Gastroesophageal sphincter (tissue), 4 donors: ENCODE measurements at regions not wholly inside any gene's neighbourhood (a gene's known extent, or its start where the extent isn't known, plus 50 kb on each side); places are given as distances from the start of the nearest gene placed in this dataset.

Experiments
- ATAC-seq: fragments of 150-250 bp; one replicate; pipeline ENCODE4 v1.9.1; 2016; ENCODE audit warnings: mild to moderate bottlenecking, moderate library complexity
- H3K27ac ChIP-seq, 4 donors: fragments of 200-600 bp; sonication (generic) in 3 of 4; 1 replicate in 3 of 4; 2 replicates in 1 of 4; pipeline ENCODE4 v1.5.1; 2016 to 2019
- H3K27me3 ChIP-seq: fragments of 200-600 bp; sonication (generic); one replicate; pipeline ENCODE4 v1.5.1; 2019
- H3K36me3 ChIP-seq, 2 donors: fragments of 200-600 bp; sonication (generic); one replicate each; pipeline ENCODE4 v1.5.1; 2019; ENCODE audit warnings: control low read depth in 1 of 2
- H3K4me1 ChIP-seq, 3 donors: fragments of 200-600 bp; sonication (generic); 1 replicate in 2 of 3; 2 replicates in 1 of 3; pipeline ENCODE4 v1.5.1; 2016 to 2019; ENCODE audit warnings: control low read depth in 2 of 3
- H3K4me3 ChIP-seq, 2 donors: fragments of 200-600 bp; sonication (generic); one replicate each; pipeline ENCODE4 v1.5.1; 2019; ENCODE audit warnings: mild to moderate bottlenecking in 1 of 2, moderate library complexity in 1 of 2
- H3K9me3 ChIP-seq, 3 donors: fragments of 200-600 bp; sonication (generic); one replicate each; pipeline ENCODE4 v1.5.1; 2017 to 2019; ENCODE audit warnings: control low read depth in 2 of 3
- CTCF ChIP-seq, 4 experiments: fragments of 200-600 bp in 2 of 4; fragments of 450-650 bp in 2 of 4; sonication (generic) in 1 of 4; IDR thresholded peaks; one replicate each; pipeline ENCODE4 v1.5.1; 2017 to 2019; ENCODE audit warnings: antibody characterized with exemption in 4 of 4, mild to moderate bottlenecking in 2 of 4, moderate library complexity in 2 of 4
- EP300 ChIP-seq: sonication (generic); formaldehyde crosslinking; IDR thresholded peaks from one replicate; pipeline ENCODE4 v1.6.1; 2017; ENCODE audit warnings: antibody characterized with exemption, mild to moderate bottlenecking
- POLR2A ChIP-seq, 2 donors: fragments of 450-650 bp; IDR thresholded peaks; one replicate each; pipeline ENCODE4 v1.6.1; 2017; ENCODE audit warnings: antibody characterized with exemption in 2 of 2, mild to moderate bottlenecking in 2 of 2, moderate library complexity in 1 of 2
- POLR2AphosphoS5 ChIP-seq: sonication (generic); formaldehyde crosslinking; IDR thresholded peaks from one replicate; pipeline ENCODE4 v1.6.1; 2017; ENCODE audit warnings: antibody characterized with exemption
- WGBS, 2 donors: methylation state at CpG; one replicate each; pipeline ENCODE4 v1.1.5; 2018; ENCODE audit warnings: low coverage in 1 of 2; 5-methylcytosine and 5-hydroxymethylcytosine counted together

GRCh38 chr12:54129028-54129903 is 59.5 kb downstream of the SMUG1 start:
- 67 to 77% methylated on average over 9 to 15 of the region's 20 CpGs for WGBS, 2 donors
- H3K9me3 ChIP-seq = no peaks in the 10 kb centered on the region
- peak overlapping the region in 2 of 4 donors; percentile 91 to 94 for H3K27ac ChIP-seq
- no peak overlapping the region for H3K4me3 ChIP-seq
- H3K4me1 ChIP-seq = peaks cover 0 to 74% (median 7%) of the 10 kb centered on the region in 3 donors
- H3K27me3 ChIP-seq = peaks cover 5% of the 10 kb centered on the region
- TF ChIP-seq POLR2A (IDR thresholded peaks at IDR 0.05) (no peak), EP300 (no peak), CTCF (IDR thresholded peaks at IDR 0.05) (no peak), POLR2AphosphoS5 (no peak)
- peaks cover 0 to 17% of the 10 kb centered on the region in 2 donors for H3K36me3 ChIP-seq
- ATAC-seq = no peak
